Natural killer cell (primary cell): ENCODE measurements at regions not wholly inside any gene's neighbourhood (a gene's known extent, or its start where the extent isn't known, plus 50 kb on each side); places are given as distances from the start of the nearest gene placed in this dataset.
"Not testable (repeated sequence)": the region's sequence is repeated elsewhere in the genome, so short reads cannot be mapped to it uniquely, and the experiment has no call there.

Experiments
- ATAC-seq, 3 donors: fragments of 150-1000 bp in 2 of 3; fragments of 200-7000 bp in 1 of 3; cut with Tn5 transposase; 1 replicate in 1 of 3; 2 replicates in 2 of 3; pipeline ENCODE4 v1.10.0; 2021; ENCODE audit warnings: mild to moderate bottlenecking in 2 of 3, moderate library complexity in 2 of 3
- DNase-seq, 2 donors: peaks; one replicate each; pipeline versions ENCODE4 v3.0.0 to v3.0.0-alpha.2; 2013 to 2021; ENCODE audit warnings: mixed read lengths in 1 of 2
- H3K27ac ChIP-seq: one replicate; pipeline ENCODE4 v1.5.1; 2013; ENCODE audit warnings: mild to moderate bottlenecking, low read length
- H3K27me3 ChIP-seq: one replicate; pipeline ENCODE4 v1.6.1; 2013; ENCODE audit warnings: low read length; ENCODE audit not compliant: control insufficient read depth, insufficient read depth
- H3K36me3 ChIP-seq: one replicate; pipeline ENCODE4 v1.6.1; 2013; ENCODE audit warnings: low read length; ENCODE audit not compliant: control insufficient read depth, insufficient read depth
- H3K4me1 ChIP-seq: one replicate; pipeline ENCODE4 v1.6.1; 2013; ENCODE audit warnings: low read length; ENCODE audit not compliant: control insufficient read depth, insufficient read depth
- H3K4me3 ChIP-seq: one replicate; pipeline ENCODE4 v1.5.1; 2013; ENCODE audit warnings: low read length
- H3K9me3 ChIP-seq: one replicate; pipeline ENCODE4 v1.6.1; 2013; ENCODE audit warnings: low read length; ENCODE audit not compliant: control insufficient read depth, insufficient read depth
- H3K27ac Mint-ChIP-seq, 2 donors: one replicate each; pipeline ENCODE4 v1.8.0; 2022; ENCODE audit warnings: mild to moderate bottlenecking in 2 of 2, mixed read lengths in 2 of 2, moderate library complexity in 1 of 2
- H3K27me3 Mint-ChIP-seq, 2 donors: one replicate each; pipeline ENCODE4 v1.8.0; 2022; ENCODE audit warnings: low read depth in 2 of 2, mixed read lengths in 2 of 2
- H3K36me3 Mint-ChIP-seq: one replicate; pipeline ENCODE4 v1.8.0; 2022; ENCODE audit warnings: mixed read lengths
- H3K4me1 Mint-ChIP-seq, 2 donors: one replicate each; pipeline ENCODE4 v1.8.0; 2022; ENCODE audit warnings: mixed read lengths in 2 of 2
- H3K4me3 Mint-ChIP-seq: one replicate; pipeline ENCODE4 v1.8.0; 2022; ENCODE audit warnings: mild to moderate bottlenecking, moderate library complexity, mixed read lengths
- H3K9me3 Mint-ChIP-seq, 2 donors: one replicate each; pipeline ENCODE4 v1.8.0; 2022; ENCODE audit warnings: mixed read lengths in 2 of 2
- CTCF ChIP-seq: fragments of 200-600 bp; IDR thresholded peaks from one replicate; pipeline ENCODE4 v1.8.0; 2022; ENCODE audit warnings: antibody characterized with exemption
- WGBS: methylation state at CpG from one replicate; pipeline ENCODE4 v1.1.7; 2013; ENCODE audit warnings: missing lambda C conversion rate; ENCODE audit not compliant: insufficient coverage; 5-methylcytosine and 5-hydroxymethylcytosine counted together
- intact Hi-C: fragments of 100-400 bp; cut with micrococcal nuclease; formaldehyde crosslinking; loops from one replicate; pipeline ENCODE4 v1.14.2; 2022

- WGBS = 80% methylated on average over 12 of the region's 12 CpGs
- Mint-ChIP-seq H3K4me3 (no peak overlapping the region), H3K9me3 (no peaks in the 10 kb centered on the region), H3K27me3 (no peaks in the 10 kb centered on the region), H3K4me1 (peaks cover 0 to 5% of the 10 kb centered on the region in 2 donors), H3K36me3 (no peaks in the 10 kb centered on the region), H3K27ac (no peak overlapping the region)
- H3K4me3 ChIP-seq = no peak overlapping the region
- intact Hi-C loops = no loop called here
- H3K36me3 ChIP-seq = no peaks in the 10 kb centered on the region
- no peak overlapping the region for H3K27ac ChIP-seq
- no peaks in the 10 kb centered on the region for H3K4me1 ChIP-seq
- H3K27me3 ChIP-seq = no peaks in the 10 kb centered on the region
- DNase-seq = no peak
- ATAC-seq = no peak
- TF ChIP-seq CTCF = no peak
- no peaks in the 10 kb centered on the region for H3K9me3 ChIP-seq
Observed at GRCh38 chr12:131445795-131446194, 265.1 kb upstream of the SFSWAP start.

GRCh38 chr12:131447636-131448035 lies 263.3 kb upstream of the SFSWAP start:
- H3K4me1 Mint-ChIP-seq, H3K36me3 ChIP-seq, ATAC-seq, H3K4me3 Mint-ChIP-seq, H3K4me3 ChIP-seq, intact Hi-C loops, H3K27ac ChIP-seq, H3K27ac Mint-ChIP-seq, H3K36me3 Mint-ChIP-seq, H3K9me3 ChIP-seq, H3K4me1 ChIP-seq, H3K9me3 Mint-ChIP-seq, H3K27me3 ChIP-seq, DNase-seq: not testable (repeated sequence)
- WGBS = 92% methylated on average over 14 of the region's 14 CpGs
- peaks cover 8 to 10% of the 10 kb centered on the region in 2 donors for H3K27me3 Mint-ChIP-seq

DNA sequence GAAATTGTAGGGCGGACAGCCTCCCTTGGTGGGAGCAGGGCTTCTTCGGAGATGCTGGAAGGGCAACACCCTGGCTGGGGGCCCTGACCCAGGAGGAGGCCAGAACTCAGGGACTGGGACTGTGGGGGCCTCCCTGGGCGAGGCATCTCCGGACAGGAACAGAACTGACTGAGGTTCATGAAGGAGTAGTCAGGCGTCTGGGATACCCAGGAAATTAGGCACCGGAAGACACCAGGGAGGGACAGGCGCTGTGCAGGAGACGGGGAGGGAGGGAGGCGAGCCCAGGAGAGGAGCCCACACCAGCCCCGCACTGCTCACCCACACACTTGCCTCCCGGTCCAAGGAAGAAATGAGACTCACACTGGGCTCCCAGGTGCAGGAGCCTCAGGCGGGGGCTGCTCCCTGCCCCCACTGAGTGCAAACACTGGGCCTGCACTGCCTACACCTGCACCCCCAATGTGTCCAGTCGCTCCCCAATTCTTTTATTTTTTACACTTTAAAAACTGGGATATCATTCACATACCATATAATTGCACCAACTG lies 262.6 kb upstream of the SFSWAP start:
- Mint-ChIP-seq H3K4me1 (no peaks in the 10 kb centered on the region), H3K36me3 (peaks cover 6% of the 10 kb centered on the region), H3K4me3 (no peak overlapping the region), H3K27ac (no peak overlapping the region), H3K27me3 (peaks cover 8 to 10% of the 10 kb centered on the region in 2 donors), H3K9me3 (peaks cover 0 to 4% of the 10 kb centered on the region in 2 donors)
- intact Hi-C loops = no loop called here
- no peak for TF ChIP-seq CTCF
- no peak for ATAC-seq
- Histone ChIP-seq H3K4me3 (no peak overlapping the region), H3K4me1 (peaks cover 4% of the 10 kb centered on the region), H3K36me3 (no peaks in the 10 kb centered on the region), H3K27ac (no peak overlapping the region), H3K9me3 (no peaks in the 10 kb centered on the region), H3K27me3 (no peaks in the 10 kb centered on the region)
- WGBS = 83% methylated on average over 12 of the region's 13 CpGs
- no peak for DNase-seq

- H3K27ac Mint-ChIP-seq = no peak overlapping the region
- ATAC-seq (no peak), DNase-seq (no peak)
- H3K4me3 Mint-ChIP-seq = no peak overlapping the region
- no peaks in the 10 kb centered on the region for H3K9me3 ChIP-seq
- H3K4me1 Mint-ChIP-seq = no peaks in the 10 kb centered on the region
- peaks cover 4% of the 10 kb centered on the region for H3K4me1 ChIP-seq
- TF ChIP-seq CTCF = no peak
- 90% methylated on average over 5 of the region's 6 CpGs for WGBS
- peaks cover 6% of the 10 kb centered on the region for H3K36me3 Mint-ChIP-seq
- no peak overlapping the region for H3K27ac ChIP-seq
- intact Hi-C loops = no loop called here
- no peaks in the 10 kb centered on the region for H3K27me3 ChIP-seq
- peaks cover 8 to 10% of the 10 kb centered on the region in 2 donors for H3K27me3 Mint-ChIP-seq
- no peaks in the 10 kb centered on the region for H3K36me3 ChIP-seq
- no peak overlapping the region for H3K4me3 ChIP-seq
- peaks cover 0 to 4% of the 10 kb centered on the region in 2 donors for H3K9me3 Mint-ChIP-seq
Observed at GRCh38 chr12:131449027-131449426, 261.9 kb upstream of the SFSWAP start.
